Natural killer cell (primary cell): ENCODE measurements at regions not wholly inside any gene's neighbourhood (a gene's known extent, or its start where the extent isn't known, plus 50 kb on each side); places are given as distances from the start of the nearest gene placed in this dataset.
A peak's percentile ranks its signal among the peaks of the same experiment; 100 is the strongest.

Source experiments
- ATAC-seq, 3 donors: fragments of 150-1000 bp in 2 of 3; fragments of 200-7000 bp in 1 of 3; cut with Tn5 transposase; 1 replicate in 1 of 3; 2 replicates in 2 of 3; pipeline ENCODE4 v1.10.0; 2021; ENCODE audit warnings: mild to moderate bottlenecking in 2 of 3, moderate library complexity in 2 of 3
- DNase-seq, 2 donors: peaks; one replicate each; pipeline versions ENCODE4 v3.0.0 to v3.0.0-alpha.2; 2013 to 2021; ENCODE audit warnings: mixed read lengths in 1 of 2
- H3K27ac ChIP-seq: one replicate; pipeline ENCODE4 v1.5.1; 2013; ENCODE audit warnings: mild to moderate bottlenecking, low read length
- H3K27me3 ChIP-seq: one replicate; pipeline ENCODE4 v1.6.1; 2013; ENCODE audit warnings: low read length; ENCODE audit not compliant: control insufficient read depth, insufficient read depth
- H3K36me3 ChIP-seq: one replicate; pipeline ENCODE4 v1.6.1; 2013; ENCODE audit warnings: low read length; ENCODE audit not compliant: control insufficient read depth, insufficient read depth
- H3K4me1 ChIP-seq: one replicate; pipeline ENCODE4 v1.6.1; 2013; ENCODE audit warnings: low read length; ENCODE audit not compliant: control insufficient read depth, insufficient read depth
- H3K4me3 ChIP-seq: one replicate; pipeline ENCODE4 v1.5.1; 2013; ENCODE audit warnings: low read length
- H3K9me3 ChIP-seq: one replicate; pipeline ENCODE4 v1.6.1; 2013; ENCODE audit warnings: low read length; ENCODE audit not compliant: control insufficient read depth, insufficient read depth
- H3K27ac Mint-ChIP-seq, 2 donors: one replicate each; pipeline ENCODE4 v1.8.0; 2022; ENCODE audit warnings: mild to moderate bottlenecking in 2 of 2, mixed read lengths in 2 of 2, moderate library complexity in 1 of 2
- H3K27me3 Mint-ChIP-seq, 2 donors: one replicate each; pipeline ENCODE4 v1.8.0; 2022; ENCODE audit warnings: low read depth in 2 of 2, mixed read lengths in 2 of 2
- H3K36me3 Mint-ChIP-seq: one replicate; pipeline ENCODE4 v1.8.0; 2022; ENCODE audit warnings: mixed read lengths
- H3K4me1 Mint-ChIP-seq, 2 donors: one replicate each; pipeline ENCODE4 v1.8.0; 2022; ENCODE audit warnings: mixed read lengths in 2 of 2
- H3K4me3 Mint-ChIP-seq: one replicate; pipeline ENCODE4 v1.8.0; 2022; ENCODE audit warnings: mild to moderate bottlenecking, moderate library complexity, mixed read lengths
- H3K9me3 Mint-ChIP-seq, 2 donors: one replicate each; pipeline ENCODE4 v1.8.0; 2022; ENCODE audit warnings: mixed read lengths in 2 of 2
- WGBS: methylation state at CpG from one replicate; pipeline ENCODE4 v1.1.7; 2013; ENCODE audit warnings: missing lambda C conversion rate; ENCODE audit not compliant: insufficient coverage; 5-methylcytosine and 5-hydroxymethylcytosine counted together
- intact Hi-C: fragments of 100-400 bp; cut with micrococcal nuclease; formaldehyde crosslinking; loops from one replicate; pipeline ENCODE4 v1.14.2; 2022
- TF ChIP-seq, protein P1 (sequence below): fragments of 200-600 bp; IDR thresholded peaks from one replicate; pipeline ENCODE4 v1.8.0; 2022; ENCODE audit warnings: antibody characterized with exemption

DNA sequence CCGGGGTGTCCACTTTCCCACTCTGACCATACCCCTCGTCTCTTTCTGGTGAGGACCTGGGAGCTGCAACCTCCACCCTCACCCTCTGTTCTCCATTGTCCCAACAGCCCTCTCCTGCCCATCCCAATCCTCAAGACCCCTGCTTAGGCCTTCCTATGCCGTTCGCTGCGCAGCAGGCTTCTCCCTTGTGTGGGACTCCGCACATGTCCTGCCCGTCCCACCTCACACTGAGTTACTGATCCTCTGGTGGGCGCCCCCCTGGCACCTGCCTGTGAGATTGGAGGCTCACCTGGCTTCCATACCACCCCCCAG, 119.5 kb upstream of the SNTG2 start:
- peaks cover 16 to 21% of the 10 kb centered on the region in 2 donors for H3K27me3 Mint-ChIP-seq
- WGBS, result 85% methylated on average over 8 of the region's 8 CpGs
- H3K4me3 Mint-ChIP-seq, result no peak overlapping the region
- H3K4me1 ChIP-seq, result no peaks in the 10 kb centered on the region
- H3K27me3 ChIP-seq, result no peaks in the 10 kb centered on the region
- no peaks in the 10 kb centered on the region for H3K9me3 ChIP-seq
- H3K27ac ChIP-seq, result no peak overlapping the region
- H3K27ac Mint-ChIP-seq, result no peak overlapping the region
- no peak overlapping the region for H3K4me3 ChIP-seq
- no peaks in the 10 kb centered on the region for H3K36me3 ChIP-seq
- DNase-seq, result no peak
- no peaks in the 10 kb centered on the region for H3K9me3 Mint-ChIP-seq
- no peaks in the 10 kb centered on the region for H3K36me3 Mint-ChIP-seq
- TF ChIP-seq, protein P1, sequence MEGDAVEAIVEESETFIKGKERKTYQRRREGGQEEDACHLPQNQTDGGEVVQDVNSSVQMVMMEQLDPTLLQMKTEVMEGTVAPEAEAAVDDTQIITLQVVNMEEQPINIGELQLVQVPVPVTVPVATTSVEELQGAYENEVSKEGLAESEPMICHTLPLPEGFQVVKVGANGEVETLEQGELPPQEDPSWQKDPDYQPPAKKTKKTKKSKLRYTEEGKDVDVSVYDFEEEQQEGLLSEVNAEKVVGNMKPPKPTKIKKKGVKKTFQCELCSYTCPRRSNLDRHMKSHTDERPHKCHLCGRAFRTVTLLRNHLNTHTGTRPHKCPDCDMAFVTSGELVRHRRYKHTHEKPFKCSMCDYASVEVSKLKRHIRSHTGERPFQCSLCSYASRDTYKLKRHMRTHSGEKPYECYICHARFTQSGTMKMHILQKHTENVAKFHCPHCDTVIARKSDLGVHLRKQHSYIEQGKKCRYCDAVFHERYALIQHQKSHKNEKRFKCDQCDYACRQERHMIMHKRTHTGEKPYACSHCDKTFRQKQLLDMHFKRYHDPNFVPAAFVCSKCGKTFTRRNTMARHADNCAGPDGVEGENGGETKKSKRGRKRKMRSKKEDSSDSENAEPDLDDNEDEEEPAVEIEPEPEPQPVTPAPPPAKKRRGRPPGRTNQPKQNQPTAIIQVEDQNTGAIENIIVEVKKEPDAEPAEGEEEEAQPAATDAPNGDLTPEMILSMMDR, result no peak
- no peak for ATAC-seq
- no peaks in the 10 kb centered on the region for H3K4me1 Mint-ChIP-seq
- intact Hi-C loops, result no loop called here

DNA sequence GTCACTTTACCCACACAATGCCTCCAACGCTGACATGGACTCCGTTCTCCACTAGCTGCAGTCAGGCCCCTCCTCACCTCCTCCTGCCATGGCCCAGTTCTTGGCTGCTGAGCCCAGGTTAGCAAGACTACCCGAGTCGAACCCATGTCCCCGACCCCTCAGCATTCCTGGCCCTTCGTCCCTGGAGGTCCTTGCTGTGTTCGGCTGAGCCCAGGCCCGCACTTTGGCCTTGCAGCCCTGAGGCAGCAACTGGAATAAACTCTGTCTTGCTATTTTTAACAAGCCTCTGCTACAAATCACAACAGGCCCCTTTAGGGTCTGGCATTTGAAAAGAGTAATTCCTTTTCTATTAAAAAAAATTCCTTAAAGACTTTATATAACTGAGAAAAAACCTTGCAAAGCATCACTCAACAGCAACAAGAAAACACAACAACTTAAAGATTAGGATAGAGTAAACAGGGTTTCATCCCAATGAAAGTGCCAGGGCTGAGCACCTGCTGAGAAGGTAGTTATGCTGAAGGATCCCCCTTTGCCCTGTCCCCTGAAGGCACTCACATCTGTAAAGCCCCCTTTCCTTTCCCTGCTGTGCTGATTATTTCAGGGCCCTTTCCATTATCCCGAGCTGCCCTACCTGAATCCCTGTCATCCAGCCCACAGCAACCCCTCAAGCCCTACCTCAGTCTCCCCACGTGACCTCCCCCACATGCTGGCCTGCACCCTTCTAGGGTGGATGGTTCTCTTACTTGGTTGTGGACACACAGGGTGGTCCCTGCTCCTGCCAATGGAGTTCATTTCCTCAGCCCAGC, 120.0 kb upstream of the SNTG2 start:
- TF ChIP-seq, protein P1, result no peak
- H3K27ac ChIP-seq, result no peak overlapping the region
- Mint-ChIP-seq H3K36me3 (no peaks in the 10 kb centered on the region), H3K4me1 (no peaks in the 10 kb centered on the region), H3K4me3 (no peak overlapping the region), H3K27ac (no peak overlapping the region), H3K9me3 (no peaks in the 10 kb centered on the region), H3K27me3 (peaks cover 16 to 27% of the 10 kb centered on the region in 2 donors)
- ATAC-seq (no peak), DNase-seq (no peak)
- WGBS, result 76% methylated on average over 10 of the region's 10 CpGs
- no peaks in the 10 kb centered on the region for H3K4me1 ChIP-seq
- no peaks in the 10 kb centered on the region for H3K36me3 ChIP-seq
- no peak overlapping the region for H3K4me3 ChIP-seq
- intact Hi-C loops, result no loop called here
- H3K27me3 ChIP-seq, result no peaks in the 10 kb centered on the region
- H3K9me3 ChIP-seq, result no peaks in the 10 kb centered on the region

DNA sequence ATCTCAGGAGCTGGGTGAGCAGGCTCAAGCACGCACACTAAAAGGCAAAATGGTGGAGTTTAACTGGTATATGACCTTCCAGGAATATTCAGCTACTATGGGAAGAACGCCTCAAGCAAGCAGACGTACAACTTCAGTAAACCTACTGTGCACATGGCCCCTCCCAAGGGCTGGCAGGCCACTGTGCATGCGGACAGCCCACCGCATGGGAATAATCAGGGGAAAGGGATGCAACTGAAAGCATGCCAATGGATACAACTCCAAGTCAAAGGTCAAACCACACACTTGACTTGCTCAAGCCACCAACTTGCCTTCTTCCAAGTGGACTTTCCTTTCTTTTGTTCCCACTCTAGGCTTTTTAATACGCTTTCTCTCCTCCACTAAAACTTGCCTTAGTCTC, 121.6 kb upstream of the SNTG2 start:
- Histone ChIP-seq H3K27ac (no peak overlapping the region), H3K9me3 (no peaks in the 10 kb centered on the region), H3K4me1 (no peaks in the 10 kb centered on the region), H3K36me3 (no peaks in the 10 kb centered on the region), H3K27me3 (no peaks in the 10 kb centered on the region), H3K4me3 (no peak overlapping the region)
- H3K27me3 Mint-ChIP-seq, result peaks cover 18 to 40% of the 10 kb centered on the region in 2 donors
- TF ChIP-seq, protein P1, result no peak
- 84% methylated on average over 6 of the region's 6 CpGs for WGBS
- H3K27ac Mint-ChIP-seq, result no peak overlapping the region
- H3K4me1 Mint-ChIP-seq, result no peaks in the 10 kb centered on the region
- H3K9me3 Mint-ChIP-seq, result no peaks in the 10 kb centered on the region
- DNase-seq, result no peak
- H3K4me3 Mint-ChIP-seq, result no peak overlapping the region
- H3K36me3 Mint-ChIP-seq, result no peaks in the 10 kb centered on the region
- intact Hi-C loops, result no loop called here
- no peak for ATAC-seq

DNA sequence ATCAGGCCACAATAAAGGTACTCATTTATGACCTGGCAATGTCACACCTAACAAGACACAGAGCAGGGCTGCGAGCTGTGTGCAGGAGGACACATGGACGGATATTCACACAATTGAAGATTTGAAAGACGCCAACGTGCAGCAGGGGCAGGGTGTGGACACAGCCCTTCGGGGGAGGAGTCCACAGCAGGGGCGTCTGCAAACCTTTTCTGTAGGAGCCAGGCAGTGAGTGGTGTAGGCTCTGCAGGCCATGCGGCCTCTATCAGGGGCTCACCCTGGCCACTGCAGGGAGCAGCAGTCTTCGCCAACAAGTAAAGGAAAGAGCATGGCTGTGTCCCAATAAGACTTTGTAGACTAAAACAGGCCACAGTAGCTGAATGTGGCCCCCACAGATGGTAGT, 125.7 kb upstream of the SNTG2 start:
- ATAC-seq (peak in 1 of 3 donors; percentile 30), DNase-seq (no peak)
- intact Hi-C loops, result no loop called here
- Mint-ChIP-seq H3K36me3 (no peaks in the 10 kb centered on the region), H3K27me3 (peaks cover 7 to 37% of the 10 kb centered on the region in 2 donors), H3K4me1 (no peaks in the 10 kb centered on the region), H3K9me3 (no peaks in the 10 kb centered on the region), H3K27ac (no peak overlapping the region), H3K4me3 (no peak overlapping the region)
- H3K4me3 ChIP-seq, result no peak overlapping the region
- no peaks in the 10 kb centered on the region for H3K9me3 ChIP-seq
- 85% methylated on average over 8 of the region's 8 CpGs for WGBS
- H3K36me3 ChIP-seq, result no peaks in the 10 kb centered on the region
- TF ChIP-seq, protein P1, result no peak
- H3K27me3 ChIP-seq, result no peaks in the 10 kb centered on the region
- H3K4me1 ChIP-seq, result no peaks in the 10 kb centered on the region
- no peak overlapping the region for H3K27ac ChIP-seq
